Effector memory CD8-positive, alpha-beta T cell (primary cell): ENCODE measurements at regions not wholly inside any gene's neighbourhood (a gene's known extent, or its start where the extent isn't known, plus 50 kb on each side); places are given as distances from the start of the nearest gene placed in this dataset.

Experiments used
- ATAC-seq: fragments of 150-1000 bp; cut with Tn5 transposase; replicated peaks from 2 replicates; pipeline ENCODE4 v1.10.0; 2021; ENCODE audit warnings: mild to moderate bottlenecking, moderate library complexity
- DNase-seq, 3 experiments: peaks; one replicate each; pipeline ENCODE4 v3.0.0; 2021
- H3K27ac Mint-ChIP-seq, 2 donors: one replicate each; pipeline ENCODE4 v1.8.0; 2022; ENCODE audit warnings: mild to moderate bottlenecking in 2 of 2, mixed read lengths in 2 of 2, moderate library complexity in 2 of 2
- H3K27me3 Mint-ChIP-seq, 2 donors: one replicate each; pipeline ENCODE4 v1.8.0; 2022; ENCODE audit warnings: mixed read lengths in 2 of 2
- H3K36me3 Mint-ChIP-seq: one replicate; pipeline ENCODE4 v1.8.0; 2022; ENCODE audit warnings: mild to moderate bottlenecking, moderate library complexity, mixed read lengths; ENCODE audit not compliant: insufficient read depth
- H3K4me1 Mint-ChIP-seq, 2 donors: one replicate each; pipeline ENCODE4 v1.8.0; 2022; ENCODE audit warnings: low read depth in 2 of 2, mixed read lengths in 2 of 2
- H3K4me3 Mint-ChIP-seq, 2 donors: one replicate each; pipeline ENCODE4 v1.8.0; 2022; ENCODE audit warnings: mild to moderate bottlenecking in 2 of 2, mixed read lengths in 2 of 2, moderate library complexity in 2 of 2
- H3K9me3 Mint-ChIP-seq, 2 donors: one replicate each; pipeline ENCODE4 v1.8.0; 2022; ENCODE audit warnings: mixed read lengths in 2 of 2

DNA sequence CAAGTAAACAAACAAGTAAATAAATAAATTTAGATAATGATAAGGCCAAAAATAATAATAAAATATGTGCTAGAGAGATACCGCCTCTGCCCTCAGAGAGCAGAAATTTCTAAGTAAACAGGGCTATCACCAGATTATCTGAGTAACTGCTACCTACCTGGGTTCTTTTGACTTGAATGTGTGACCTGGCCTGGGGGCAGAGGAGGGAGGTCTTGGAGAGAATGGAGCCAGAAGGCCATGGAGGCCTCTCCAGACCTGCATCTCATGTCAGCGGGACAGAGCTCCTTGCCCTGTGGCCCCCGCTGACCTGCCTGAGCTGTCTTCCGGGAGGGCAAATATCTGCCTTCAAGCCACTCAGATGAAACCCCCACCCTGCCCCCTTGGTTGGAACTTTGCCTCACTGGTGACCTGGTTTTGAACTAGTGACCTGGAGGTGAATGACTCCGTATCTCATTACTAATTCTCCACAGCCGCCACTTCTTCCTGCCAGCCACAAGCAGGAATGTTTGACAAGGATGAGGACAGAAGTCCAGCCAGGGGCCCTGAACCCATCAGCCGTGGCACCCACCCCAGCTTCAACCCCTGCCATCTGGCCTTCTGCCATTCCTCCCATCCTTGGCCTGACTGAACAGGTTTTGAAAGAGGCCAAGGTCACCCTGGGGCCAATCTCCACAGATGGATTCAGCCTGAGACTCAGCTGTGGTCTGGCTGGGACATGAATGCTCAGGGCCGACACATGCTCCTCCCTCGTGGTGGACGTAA is 86.8 kb upstream of the PARP11 start:
- Mint-ChIP-seq H3K4me3 (no peak overlapping the region), H3K36me3 (no peaks in the 10 kb centered on the region), H3K9me3 (no peaks in the 10 kb centered on the region), H3K27ac (no peak overlapping the region), H3K27me3 (peaks cover 18 to 23% of the 10 kb centered on the region in 2 donors), H3K4me1 (peaks cover 0 to 7% of the 10 kb centered on the region in 2 donors)
- ATAC-seq: no peak
- no peak for DNase-seq

DNA sequence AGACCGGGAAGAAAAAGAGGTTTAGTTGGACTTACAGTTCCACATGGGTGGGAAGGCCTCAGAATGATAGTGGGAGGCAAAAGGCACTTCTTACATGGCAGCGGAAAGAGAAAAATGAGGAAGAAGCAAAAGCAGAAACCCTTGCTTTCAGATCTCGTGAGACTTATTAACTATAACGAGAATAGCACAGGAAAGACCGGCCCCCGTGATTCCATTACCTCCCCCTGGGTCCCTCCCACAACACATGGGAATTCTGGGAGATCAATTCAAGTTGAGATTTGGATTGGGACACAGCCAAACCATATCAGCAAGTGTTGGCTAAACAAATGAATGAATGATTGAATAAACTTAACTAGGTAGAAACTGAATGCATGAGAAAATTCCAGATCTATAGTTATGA is 85.3 kb upstream of the PARP11 start:
- Mint-ChIP-seq H3K4me1 (peaks cover 0 to 7% of the 10 kb centered on the region in 2 donors), H3K9me3 (no peaks in the 10 kb centered on the region), H3K36me3 (no peaks in the 10 kb centered on the region), H3K27ac (no peak overlapping the region), H3K4me3 (no peak overlapping the region), H3K27me3 (peaks cover 18 to 25% of the 10 kb centered on the region in 2 donors)
- ATAC-seq (no peak), DNase-seq (no peak)

DNA sequence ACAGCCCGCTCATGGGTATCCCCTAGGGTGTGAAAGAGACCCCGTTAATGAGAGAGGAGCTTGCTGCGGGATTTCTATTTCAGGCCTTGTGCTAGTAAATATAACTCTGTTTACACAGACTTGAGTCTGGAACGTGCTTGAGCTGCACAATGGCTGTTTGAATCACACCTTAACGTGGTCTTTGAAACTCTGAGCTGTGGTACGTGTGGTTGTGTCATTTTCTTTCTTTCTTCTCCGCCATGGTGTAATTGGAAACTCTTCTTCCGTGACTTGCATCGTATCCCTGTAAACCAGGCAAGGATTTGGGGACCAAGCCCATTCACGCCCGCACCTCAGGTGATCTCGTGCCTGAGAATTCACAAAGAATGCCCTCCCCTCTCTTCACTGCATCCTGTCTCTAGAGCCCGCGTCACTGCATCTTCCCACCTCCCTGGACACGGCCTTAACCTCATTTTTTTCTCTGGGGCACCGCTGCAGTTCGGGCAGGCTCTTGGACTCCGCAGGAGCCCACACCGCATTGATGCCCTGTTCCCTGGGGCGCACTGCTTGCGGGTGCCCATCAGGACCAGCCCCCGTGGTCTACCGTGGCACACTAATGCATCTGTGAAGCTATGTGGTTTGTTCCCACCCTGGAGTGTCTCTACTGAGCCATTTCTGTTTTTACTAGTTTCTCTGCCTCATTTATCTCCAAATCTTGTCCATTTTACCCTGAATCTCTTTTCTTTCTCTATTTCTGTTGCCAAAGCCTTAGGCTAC is 78.4 kb upstream of the PARP11 start:
- peak overlapping the region in 1 of 2 donors; percentile 53 for H3K27ac Mint-ChIP-seq
- peaks cover 3 to 9% of the 10 kb centered on the region in 2 donors for H3K27me3 Mint-ChIP-seq
- peaks cover 18 to 23% of the 10 kb centered on the region in 2 donors for H3K4me1 Mint-ChIP-seq
- DNase-seq (no peak), ATAC-seq (no peak)
- H3K36me3 Mint-ChIP-seq: peaks cover 4% of the 10 kb centered on the region
- H3K9me3 Mint-ChIP-seq: peaks cover 0 to 6% of the 10 kb centered on the region in 2 donors
- no peak overlapping the region for H3K4me3 Mint-ChIP-seq

DNA sequence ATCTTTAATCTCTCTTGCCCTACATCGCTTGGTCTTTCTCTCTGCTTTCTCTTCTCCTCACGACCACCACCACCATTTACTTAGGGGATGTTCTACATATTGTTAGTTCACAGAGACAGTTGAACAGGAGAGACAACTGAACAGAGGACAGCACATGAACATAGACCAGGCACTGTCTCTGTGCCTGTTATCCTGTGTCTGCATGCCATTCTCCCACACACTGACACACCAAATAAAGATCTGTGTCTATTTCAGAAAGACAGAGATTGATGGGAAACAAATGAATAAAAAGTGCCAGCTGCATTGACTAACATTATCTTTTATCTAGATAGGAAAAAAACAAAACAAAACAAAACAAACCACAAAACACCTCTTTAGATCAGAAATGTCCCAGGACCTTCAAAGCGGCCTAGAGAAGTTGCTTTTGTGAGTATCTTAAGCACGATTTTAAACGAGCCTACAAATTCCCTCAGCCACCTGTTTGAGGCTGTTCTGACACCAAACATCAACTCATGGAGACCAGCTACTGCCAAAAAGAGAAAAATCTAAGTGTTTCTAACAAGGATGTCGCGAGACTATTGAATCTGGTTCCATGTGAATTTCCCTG is 77.6 kb upstream of the PARP11 start:
- peaks cover 18 to 23% of the 10 kb centered on the region in 2 donors for H3K4me1 Mint-ChIP-seq
- H3K36me3 Mint-ChIP-seq: peaks cover 4% of the 10 kb centered on the region
- peak overlapping the region; percentile 14 to 35 for H3K27ac Mint-ChIP-seq
- DNase-seq: no peak
- H3K4me3 Mint-ChIP-seq: peak overlapping the region in 1 of 2 donors; percentile 11
- H3K9me3 Mint-ChIP-seq: peaks cover 0 to 6% of the 10 kb centered on the region in 2 donors
- H3K27me3 Mint-ChIP-seq: peaks cover 0 to 12% of the 10 kb centered on the region in 2 donors
- peak; percentile 26 for ATAC-seq

DNA sequence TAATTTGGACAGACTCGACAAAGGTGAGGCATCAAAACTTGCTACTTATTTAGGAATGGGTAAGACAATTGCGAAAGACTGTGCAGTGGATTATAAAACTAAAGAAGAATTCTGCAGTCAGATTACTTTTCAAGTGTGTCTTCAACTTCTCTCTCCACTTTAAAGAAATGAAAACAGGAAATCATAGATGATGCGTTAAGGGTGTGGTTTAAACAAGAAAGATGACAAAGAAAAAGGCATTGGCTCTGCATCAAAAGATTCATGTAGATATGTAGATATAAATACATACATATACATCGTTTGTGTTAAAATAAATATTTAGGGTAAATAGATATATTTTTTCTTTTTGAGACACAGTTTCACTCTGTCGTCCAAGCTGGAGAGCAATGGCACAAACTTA is 74.6 kb upstream of the PARP11 start:
- Mint-ChIP-seq H3K36me3 (peaks cover 4% of the 10 kb centered on the region), H3K4me1 (peaks cover 18 to 23% of the 10 kb centered on the region in 2 donors), H3K9me3 (peaks cover 0 to 6% of the 10 kb centered on the region in 2 donors), H3K27me3 (peaks cover 8 to 15% of the 10 kb centered on the region in 2 donors), H3K27ac (peak overlapping the region; percentile 74 to 77), H3K4me3 (peak overlapping the region; percentile 11 to 30)
- no peak for DNase-seq
- ATAC-seq: peak; percentile 68

DNA sequence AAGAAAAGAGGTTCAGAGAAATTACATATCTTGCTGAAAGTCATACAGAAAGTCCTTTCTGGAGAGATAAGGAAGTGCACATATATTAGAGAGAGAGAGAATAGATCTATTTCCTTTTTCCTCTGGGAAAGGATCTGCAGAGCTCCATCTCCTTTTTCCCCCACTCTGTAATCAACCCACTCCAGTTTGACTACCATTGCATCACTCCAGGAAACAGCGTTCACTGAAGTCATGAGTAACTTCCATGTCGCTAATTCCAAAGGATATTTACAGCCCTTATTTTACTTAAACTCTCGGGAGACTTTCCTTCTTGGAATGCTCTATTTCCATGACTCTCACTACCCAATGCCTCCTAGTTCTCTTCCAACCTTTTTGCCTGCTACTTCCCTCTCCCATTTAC is 72.5 kb upstream of the PARP11 start:
- Mint-ChIP-seq H3K36me3 (peaks cover 4% of the 10 kb centered on the region), H3K27ac (no peak overlapping the region), H3K4me3 (no peak overlapping the region), H3K27me3 (peaks cover 8 to 15% of the 10 kb centered on the region in 2 donors), H3K9me3 (peaks cover 0 to 6% of the 10 kb centered on the region in 2 donors), H3K4me1 (peaks cover 11 to 14% of the 10 kb centered on the region in 2 donors)
- DNase-seq (no peak), ATAC-seq (no peak)

DNA sequence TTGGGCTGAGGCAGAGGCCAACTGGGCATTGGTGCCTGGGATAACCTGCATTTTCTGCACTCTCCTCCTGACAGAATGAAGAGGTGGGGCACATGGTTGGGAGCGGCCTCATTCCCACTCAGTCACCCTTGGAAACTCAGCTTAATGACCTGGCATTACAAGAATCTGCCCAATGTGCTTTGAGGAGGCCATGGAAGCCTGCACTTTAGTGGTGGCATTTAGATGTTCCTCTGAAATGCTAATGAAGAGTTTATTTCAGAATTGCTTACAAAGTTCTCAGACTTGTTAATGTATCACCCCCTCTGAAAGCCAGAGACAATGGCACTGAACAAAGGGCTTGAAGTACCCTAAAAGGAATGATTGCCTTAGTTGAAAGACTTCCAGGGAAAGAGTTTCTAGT is 71.4 kb upstream of the PARP11 start:
- H3K27me3 Mint-ChIP-seq: peaks cover 8 to 22% of the 10 kb centered on the region in 2 donors
- peaks cover 0 to 6% of the 10 kb centered on the region in 2 donors for H3K9me3 Mint-ChIP-seq
- H3K27ac Mint-ChIP-seq: no peak overlapping the region
- H3K4me3 Mint-ChIP-seq: no peak overlapping the region
- DNase-seq: no peak
- H3K36me3 Mint-ChIP-seq: peaks cover 4% of the 10 kb centered on the region
- no peak for ATAC-seq
- H3K4me1 Mint-ChIP-seq: peaks cover 11% of the 10 kb centered on the region in 2 donors

DNA sequence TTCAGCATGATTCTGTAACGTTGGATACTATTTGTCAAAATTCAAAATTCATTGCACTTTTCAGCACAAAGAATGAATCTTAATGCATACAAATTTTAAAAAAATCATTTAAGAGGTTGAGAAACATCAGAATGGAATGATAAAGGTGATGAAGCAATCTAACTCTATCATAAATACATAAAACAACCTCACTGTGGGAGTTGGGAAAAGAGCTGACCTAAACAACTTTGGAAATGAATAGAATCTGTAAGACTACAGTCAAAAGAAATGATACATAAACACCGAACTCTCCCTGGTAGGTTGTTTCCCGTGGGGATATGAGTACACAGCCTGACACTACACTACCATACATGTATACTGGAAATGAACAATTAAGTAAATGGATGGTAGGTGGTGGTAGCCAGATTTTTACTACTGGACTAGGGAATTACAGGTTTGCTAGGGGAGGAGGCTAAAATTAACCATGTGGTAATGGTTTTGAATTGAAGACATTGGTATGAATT is 64.9 kb upstream of the PARP11 start:
- Mint-ChIP-seq H3K4me3 (no peak overlapping the region), H3K9me3 (no peaks in the 10 kb centered on the region), H3K27ac (no peak overlapping the region), H3K36me3 (no peaks in the 10 kb centered on the region), H3K4me1 (peaks cover 7 to 9% of the 10 kb centered on the region in 2 donors), H3K27me3 (peaks cover 22 to 26% of the 10 kb centered on the region in 2 donors)
- DNase-seq (no peak), ATAC-seq (no peak)

DNA sequence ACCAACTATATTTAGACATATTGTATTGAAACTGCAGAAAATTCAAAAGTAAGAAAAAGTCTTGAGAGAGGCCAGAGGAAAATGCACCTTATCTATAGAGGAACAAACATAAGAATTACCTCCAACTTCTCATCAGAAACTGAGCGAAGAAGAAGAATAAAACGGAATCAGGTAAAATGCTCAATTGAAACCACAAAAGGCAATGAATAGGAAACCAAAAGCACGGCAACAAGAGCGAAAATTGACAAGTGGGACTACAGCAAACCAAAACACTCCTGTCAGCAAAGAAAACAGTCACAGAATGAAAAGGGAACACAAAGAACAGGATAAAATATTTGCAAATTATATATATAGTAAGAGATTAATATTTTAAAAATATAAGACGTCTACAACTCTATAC is 61.9 kb upstream of the PARP11 start:
- H3K27me3 Mint-ChIP-seq: peaks cover 37 to 42% of the 10 kb centered on the region in 2 donors
- no peak for DNase-seq
- H3K4me1 Mint-ChIP-seq: peaks cover 7 to 9% of the 10 kb centered on the region in 2 donors
- peak overlapping the region in 1 of 2 donors; percentile 45 for H3K4me3 Mint-ChIP-seq
- no peak overlapping the region for H3K27ac Mint-ChIP-seq
- H3K36me3 Mint-ChIP-seq: no peaks in the 10 kb centered on the region
- ATAC-seq: no peak
- no peaks in the 10 kb centered on the region for H3K9me3 Mint-ChIP-seq

DNA sequence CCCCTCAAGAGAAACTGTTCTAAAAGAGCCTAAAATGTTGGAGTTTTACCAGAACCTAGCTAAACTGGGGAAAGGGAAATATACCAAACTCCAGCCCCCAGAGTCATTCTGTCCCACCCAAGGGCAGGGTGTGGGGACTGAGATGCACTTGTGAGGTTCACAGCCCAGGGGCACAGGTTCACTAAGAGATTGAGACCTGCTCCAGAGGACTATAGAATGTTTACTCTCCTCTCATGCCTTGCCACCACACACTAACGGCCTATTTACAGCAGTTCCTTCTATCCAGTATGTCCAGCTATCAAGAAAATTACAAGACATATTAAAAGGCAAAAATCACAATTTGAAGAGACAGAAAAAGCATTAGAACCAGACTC is 60.6 kb upstream of the PARP11 start:
- H3K9me3 Mint-ChIP-seq: no peaks in the 10 kb centered on the region
- H3K36me3 Mint-ChIP-seq: no peaks in the 10 kb centered on the region
- H3K4me3 Mint-ChIP-seq: peak overlapping the region in 1 of 2 donors; percentile 21
- H3K4me1 Mint-ChIP-seq: peaks cover 7 to 9% of the 10 kb centered on the region in 2 donors
- H3K27me3 Mint-ChIP-seq: peaks cover 44 to 55% of the 10 kb centered on the region in 2 donors
- H3K27ac Mint-ChIP-seq: no peak overlapping the region
- ATAC-seq (no peak), DNase-seq (no peak)

DNA sequence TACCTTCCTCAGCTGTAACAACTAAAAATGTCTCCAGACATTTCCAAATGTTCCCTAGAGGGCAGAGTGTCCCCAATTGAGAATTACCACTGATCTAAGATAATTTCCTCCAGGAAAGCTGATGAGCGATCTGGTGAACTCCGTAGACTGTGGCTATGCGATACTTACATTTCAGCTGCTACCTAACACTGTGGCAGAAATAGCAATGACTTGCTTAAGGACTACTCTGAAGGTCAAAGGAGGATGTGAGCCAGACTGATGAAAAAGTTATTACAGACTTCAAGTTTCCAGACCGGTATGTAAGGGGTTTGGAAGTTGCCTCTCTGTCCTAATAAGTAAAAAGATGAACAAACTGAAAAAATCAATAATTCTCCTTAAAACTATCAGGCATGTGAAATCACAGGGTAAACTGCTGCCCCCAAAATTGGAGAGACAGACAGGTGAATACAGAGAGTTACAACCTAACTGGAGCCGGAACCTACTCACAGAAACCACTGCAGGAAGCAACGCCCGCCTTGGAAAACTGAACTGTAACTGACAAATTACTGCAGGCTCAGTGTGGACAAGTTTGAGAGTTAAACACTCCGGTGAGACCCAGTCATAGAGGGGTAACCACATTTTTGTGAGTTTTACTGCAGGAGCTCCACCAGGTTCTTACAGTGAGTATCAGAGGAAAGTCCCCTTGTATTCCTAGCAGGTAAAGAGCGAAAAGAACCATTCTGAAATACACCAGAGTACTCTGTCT is 60.0 kb upstream of the PARP11 start:
- no peak for ATAC-seq
- no peak overlapping the region for H3K4me3 Mint-ChIP-seq
- H3K27ac Mint-ChIP-seq: no peak overlapping the region

DNA sequence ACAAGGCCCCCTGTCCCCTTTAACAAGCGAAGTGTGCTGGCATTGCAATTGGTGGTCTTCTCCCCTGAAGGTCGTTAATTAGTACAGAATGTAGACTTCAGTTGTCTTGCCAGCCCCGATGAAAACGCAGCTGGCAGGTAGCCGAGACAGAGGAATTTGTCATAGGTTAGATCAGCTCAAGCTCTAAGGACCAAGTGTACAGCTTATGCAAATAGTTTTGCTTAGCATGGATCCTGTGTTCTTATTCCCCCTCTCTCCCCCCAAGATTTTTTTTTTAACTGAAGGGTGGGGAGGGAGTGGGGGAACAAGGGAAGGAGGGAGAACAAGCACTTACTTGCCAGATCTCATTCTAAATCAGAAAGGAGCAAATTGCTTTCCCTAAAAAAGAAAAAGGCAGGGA is 58.6 kb upstream of the PARP11 start:
- peaks cover 60 to 71% of the 10 kb centered on the region in 2 donors for H3K27me3 Mint-ChIP-seq
- H3K27ac Mint-ChIP-seq: no peak overlapping the region
- H3K36me3 Mint-ChIP-seq: no peaks in the 10 kb centered on the region
- H3K9me3 Mint-ChIP-seq: no peaks in the 10 kb centered on the region
- H3K4me3 Mint-ChIP-seq: no peak overlapping the region
- peaks cover 7 to 9% of the 10 kb centered on the region in 2 donors for H3K4me1 Mint-ChIP-seq
- ATAC-seq (no peak), DNase-seq (no peak)

More for the DNA sequence above, 60.0 kb upstream of the PARP11 start:
- H3K9me3 Mint-ChIP-seq: no peaks in the 10 kb centered on the region
- peaks cover 49 to 61% of the 10 kb centered on the region in 2 donors for H3K27me3 Mint-ChIP-seq
- H3K4me1 Mint-ChIP-seq: peaks cover 7 to 9% of the 10 kb centered on the region in 2 donors
- DNase-seq: no peak
- no peaks in the 10 kb centered on the region for H3K36me3 Mint-ChIP-seq

DNA sequence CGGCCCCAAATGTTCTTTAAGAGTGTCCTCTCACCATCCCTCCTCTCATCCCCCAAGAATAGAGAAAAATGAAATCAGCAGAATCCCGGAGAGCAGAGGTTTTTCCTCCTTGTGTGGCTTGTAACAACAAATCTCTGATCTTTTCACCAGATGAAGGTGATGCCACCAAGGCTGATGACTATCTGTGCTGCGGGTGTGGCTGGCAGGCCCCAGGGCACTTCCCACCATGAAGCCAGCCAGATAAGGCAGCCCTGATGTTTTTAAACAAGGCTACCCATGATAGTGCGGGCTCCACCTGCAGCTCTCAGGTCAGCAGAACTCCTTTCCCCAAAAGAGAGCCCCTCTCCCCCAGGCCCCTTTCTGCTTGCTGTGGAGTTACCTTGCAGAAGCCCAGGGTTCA is 58.0 kb upstream of the PARP11 start:
- no peak for DNase-seq

More for the DNA sequence above, 58.0 kb upstream of the PARP11 start:
- Mint-ChIP-seq H3K4me3 (no peak overlapping the region), H3K36me3 (no peaks in the 10 kb centered on the region), H3K27ac (no peak overlapping the region), H3K27me3 (peaks cover 64 to 77% of the 10 kb centered on the region in 2 donors), H3K9me3 (no peaks in the 10 kb centered on the region), H3K4me1 (peaks cover 7 to 9% of the 10 kb centered on the region in 2 donors)
- ATAC-seq: peak; percentile 44
